ENCODE measurements at regions not wholly inside any gene's neighbourhood (a gene's known extent, or its start where the extent isn't known, plus 50 kb on each side); places are given as distances from the start of the nearest gene placed in this dataset.

GRCh38 chr14:51307551-51307950, 67.5 kb downstream of the TMX1 start:
- DNase-seq: no peak

- no peak for DNase-seq
Observed at GRCh38 chr14:51308866-51309265, 68.8 kb downstream of the TMX1 start.

GRCh38 chr14:51310505-51310944, 70.5 kb downstream of the TMX1 start:
- no peak for DNase-seq

GRCh38 chr14:51314321-51315015, 74.4 kb downstream of the TMX1 start:
- no peak for DNase-seq

- no peak for DNase-seq
Observed at GRCh38 chr14:51317373-51317772, 77.3 kb downstream of the TMX1 start.

- DNase-seq: no peak
Observed at GRCh38 chr14:51318813-51319597, 79.0 kb downstream of the TMX1 start.

GRCh38 chr14:51321036-51321435, 81.0 kb downstream of the TMX1 start:
- no peak for DNase-seq

- DNase-seq: no peak
Observed at GRCh38 chr14:51323492-51323891, 83.4 kb downstream of the TMX1 start.

- no peak for DNase-seq
Observed at GRCh38 chr14:51327376-51327775, 87.3 kb downstream of the TMX1 start.

GRCh38 chr14:51328064-51328771, 88.2 kb downstream of the TMX1 start:
- no peak for DNase-seq

GRCh38 chr14:51328772-51329353, 88.8 kb downstream of the TMX1 start:
- DNase-seq: no peak

- DNase-seq: no peak
Observed at GRCh38 chr14:51331486-51332367, 91.7 kb downstream of the TMX1 start.

- no peak for DNase-seq
Observed at GRCh38 chr14:51333299-51333698, 93.3 kb downstream of the TMX1 start.

GRCh38 chr14:51333901-51334521, 94.0 kb downstream of the TMX1 start:
- no peak for DNase-seq

- DNase-seq: no peak
Observed at GRCh38 chr14:51334566-51334965, 94.5 kb downstream of the TMX1 start.

GRCh38 chr14:51335531-51335930, 95.5 kb downstream of the TMX1 start:
- no peak for DNase-seq

- DNase-seq: no peak
Observed at GRCh38 chr14:51335961-51336723, 96.1 kb downstream of the TMX1 start.

GRCh38 chr14:51336734-51337133, 96.7 kb downstream of the TMX1 start:
- DNase-seq: no peak

GRCh38 chr14:51337520-51337919, 97.5 kb downstream of the TMX1 start:
- DNase-seq: no peak

- DNase-seq: no peak
Observed at GRCh38 chr14:51341338-51341737, 101.3 kb downstream of the TMX1 start.

- no peak for DNase-seq
Observed at GRCh38 chr14:51342226-51342625, 102.2 kb downstream of the TMX1 start.

Data from T-helper 9 cell (primary cell).